UCSD-AML1 (cell line): ENCODE measurements at regions not wholly inside any gene's neighbourhood (a gene's known extent, or its start where the extent isn't known, plus 50 kb on each side); places are given as distances from the start of the nearest gene placed in this dataset.

Experiments
- DNase-seq: peaks from one replicate; lab custom pipeline; 2025; ENCODE audit not compliant: unreplicated experiment; lab: John Stamatoyannopoulos, UW

DNA sequence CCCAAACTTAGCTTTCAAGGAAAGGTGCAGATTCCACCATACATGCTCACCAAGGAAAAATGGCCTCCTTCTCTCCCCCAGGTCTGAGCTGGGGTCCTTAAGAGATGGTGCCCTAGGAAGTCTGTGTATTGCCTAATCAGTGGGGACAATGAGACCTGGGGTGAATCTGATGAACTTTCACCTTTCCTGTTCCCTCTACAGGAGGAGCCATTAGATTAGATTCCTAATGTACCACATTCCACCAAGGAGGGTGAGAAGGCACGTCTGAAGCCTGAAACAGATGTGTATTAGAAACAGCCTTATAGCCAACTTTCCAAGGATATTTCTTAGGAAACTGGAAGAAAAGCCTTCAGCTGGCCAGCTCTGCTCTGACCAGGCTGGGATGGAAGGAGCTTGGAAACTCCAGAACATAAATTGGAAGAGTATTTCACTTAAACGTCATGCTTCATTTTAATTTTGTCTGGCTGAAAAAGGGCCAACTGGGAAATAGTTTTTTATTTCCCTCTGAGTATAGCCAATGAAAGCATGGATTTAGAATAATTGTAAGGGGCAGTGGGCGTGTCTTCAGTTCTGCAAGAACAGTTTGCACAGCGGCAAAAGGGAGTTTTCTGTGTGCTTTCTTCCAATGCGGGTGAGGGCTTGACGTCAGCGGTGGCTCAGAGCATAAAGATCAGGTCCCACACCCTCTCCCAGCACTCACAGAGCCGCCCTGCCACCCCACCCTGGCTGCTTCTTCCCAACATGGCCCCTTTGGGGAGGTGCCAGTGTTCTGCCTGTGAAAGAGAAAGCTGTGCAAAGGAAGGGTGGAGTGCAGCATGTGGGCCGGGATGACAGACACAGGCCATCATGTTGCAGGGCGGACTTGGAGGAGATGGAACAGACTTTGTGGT lies 210.9 kb downstream of the ESM1 start:
- DNase-seq = no peak

DNA sequence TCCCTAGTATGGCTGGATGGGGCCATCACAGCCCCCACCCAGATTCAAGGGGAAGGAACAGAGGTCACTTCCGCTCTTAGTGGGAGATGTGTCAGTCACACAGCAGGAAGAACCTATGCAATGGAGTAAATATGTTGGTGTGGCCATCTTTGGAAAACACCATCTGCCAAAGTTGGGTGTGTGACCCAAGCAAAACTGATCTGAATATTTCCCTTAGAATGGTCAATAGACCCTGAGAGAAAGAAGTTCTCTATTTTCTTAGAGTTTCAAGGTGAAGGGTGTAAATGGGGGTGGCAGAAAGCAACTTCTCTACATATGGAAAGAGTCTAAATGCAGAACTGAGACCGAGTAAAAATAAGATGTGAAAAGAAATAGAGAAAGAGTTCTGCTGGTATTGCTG lies 212.7 kb downstream of the ESM1 start:
- no peak for DNase-seq

DNA sequence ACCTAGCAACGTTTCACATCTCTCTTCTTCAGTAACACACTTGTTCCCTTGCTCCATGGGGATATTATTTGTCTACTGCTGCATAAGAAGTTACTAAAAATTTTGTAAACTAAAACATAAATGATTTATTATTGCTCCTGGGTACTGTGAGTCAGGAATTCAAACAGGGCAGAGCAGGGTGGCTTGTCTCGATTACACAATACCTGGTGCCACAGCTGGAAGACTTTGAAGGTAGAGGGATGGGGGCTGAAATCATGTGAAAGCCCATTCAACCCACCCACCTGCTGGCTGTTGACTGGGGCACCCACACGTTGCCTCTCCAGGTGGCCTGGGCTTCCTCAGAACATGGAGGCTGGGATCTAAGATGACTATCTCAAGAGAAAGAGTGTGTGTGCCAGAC lies 213.2 kb downstream of the ESM1 start:
- DNase-seq = no peak

DNA sequence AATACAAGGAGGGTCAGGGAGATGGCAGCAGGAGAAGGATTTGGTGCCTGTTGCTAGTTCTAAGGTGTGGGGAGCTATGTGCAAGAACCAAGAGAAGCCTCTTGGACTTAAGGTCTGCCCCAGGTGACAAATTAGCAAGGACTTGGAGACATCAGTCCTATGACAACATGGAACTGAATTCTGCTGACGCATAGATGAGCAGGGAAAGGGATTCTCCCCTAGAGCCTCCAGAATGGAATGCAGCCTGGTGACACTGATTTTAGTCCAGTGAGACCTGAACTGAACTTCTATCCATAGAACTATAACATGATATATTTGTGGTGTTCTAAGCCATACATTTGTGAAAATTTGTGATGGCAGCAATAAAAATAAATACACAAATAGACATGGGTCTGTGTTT lies 215.6 kb downstream of the ESM1 start:
- no peak for DNase-seq

DNA sequence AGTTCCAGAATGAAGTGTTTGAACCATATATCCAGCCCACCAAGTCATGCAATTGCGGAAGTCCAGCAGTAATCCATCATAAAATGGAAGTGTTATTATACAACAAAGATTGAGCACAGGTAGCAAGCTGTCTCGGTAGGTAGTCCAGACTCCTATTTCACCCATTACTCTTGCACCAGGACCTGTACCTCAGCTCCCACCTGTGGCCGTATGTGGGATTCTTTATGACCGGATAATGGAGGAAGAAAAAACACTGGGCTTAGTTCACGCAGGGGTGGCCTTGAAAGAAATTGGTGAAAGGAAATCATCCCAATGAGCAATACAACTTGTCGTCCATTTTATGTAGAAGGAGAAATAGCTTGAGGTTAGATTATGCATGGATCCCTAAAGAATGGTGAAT lies 216.3 kb downstream of the ESM1 start:
- no peak for DNase-seq

- DNase-seq = no peak
These were observed 218.6 kb downstream of the ESM1 start for GRCh38 chr5:54766748-54767147.

- no peak for DNase-seq
These were observed 220.0 kb downstream of the ESM1 start for GRCh38 chr5:54765165-54766028.

DNA sequence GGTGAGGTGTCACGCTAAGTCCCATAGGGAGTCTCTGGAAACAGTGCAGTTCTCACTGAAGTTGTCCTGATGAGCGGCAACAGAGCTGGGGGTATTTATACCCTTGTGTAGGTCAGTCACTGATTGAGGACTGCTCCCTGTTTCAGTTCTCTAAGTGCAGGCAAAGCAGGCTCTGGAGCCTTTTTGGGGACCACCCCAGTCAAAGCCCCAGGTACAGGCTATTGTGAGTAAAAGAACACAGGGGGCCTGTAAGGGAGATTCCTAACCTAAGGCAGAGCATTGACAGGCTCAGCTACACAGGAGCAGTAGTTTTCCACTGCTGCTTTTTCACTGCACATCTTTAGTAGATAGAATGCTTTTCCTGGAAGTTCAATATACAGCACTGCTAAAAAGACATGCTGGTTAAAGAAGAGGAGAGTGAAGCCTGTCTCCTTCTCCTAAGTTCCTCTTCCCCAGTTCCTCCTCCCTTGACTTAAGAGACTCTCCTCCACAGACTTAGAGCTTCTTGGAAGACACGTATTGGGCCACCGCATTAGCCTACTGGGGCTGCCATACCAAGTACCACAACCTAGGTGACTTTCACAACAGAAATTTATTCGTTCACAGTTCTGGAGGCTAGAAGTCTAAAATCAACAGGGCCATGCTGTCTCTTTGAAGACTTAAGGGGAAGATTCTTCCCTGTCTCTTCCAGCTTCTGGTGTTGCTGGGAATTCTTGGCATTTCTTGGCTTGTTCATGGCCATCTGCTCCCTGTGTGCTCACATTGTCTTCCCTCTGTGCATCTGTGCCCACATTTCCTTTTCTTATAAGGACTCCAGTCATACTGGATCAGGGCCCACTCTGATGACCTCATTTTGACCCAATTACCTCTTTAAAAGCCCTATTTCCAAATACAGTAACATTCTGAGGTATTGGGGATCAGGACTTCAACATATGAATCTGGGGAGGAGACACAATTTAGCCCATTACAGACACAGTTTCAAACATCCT lies 221.0 kb downstream of the ESM1 start:
- no peak for DNase-seq

DNA sequence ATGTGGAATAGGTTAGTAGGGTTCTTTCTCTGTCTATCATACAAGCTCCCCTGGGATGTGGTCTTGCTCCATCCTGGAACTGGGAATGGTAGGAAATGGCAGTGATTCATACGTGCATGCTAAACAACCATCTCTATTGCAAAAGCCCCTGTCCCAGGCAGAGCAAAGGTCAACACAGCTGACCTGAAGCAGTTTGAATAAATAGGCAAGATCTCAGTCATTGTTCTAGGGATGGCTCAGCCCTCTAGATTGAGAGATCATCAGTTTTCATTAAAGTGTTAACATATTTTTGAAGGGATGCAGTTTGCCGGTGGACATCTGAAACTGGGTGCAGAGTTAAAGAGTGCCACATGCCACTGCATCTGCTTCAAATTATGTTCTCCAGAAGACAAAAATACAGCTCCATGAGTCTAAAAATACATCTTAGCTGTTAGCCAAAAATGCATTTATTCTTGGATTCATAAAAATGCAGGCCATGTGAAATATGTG lies 224.1 kb downstream of the ESM1 start:
- no peak for DNase-seq

DNA sequence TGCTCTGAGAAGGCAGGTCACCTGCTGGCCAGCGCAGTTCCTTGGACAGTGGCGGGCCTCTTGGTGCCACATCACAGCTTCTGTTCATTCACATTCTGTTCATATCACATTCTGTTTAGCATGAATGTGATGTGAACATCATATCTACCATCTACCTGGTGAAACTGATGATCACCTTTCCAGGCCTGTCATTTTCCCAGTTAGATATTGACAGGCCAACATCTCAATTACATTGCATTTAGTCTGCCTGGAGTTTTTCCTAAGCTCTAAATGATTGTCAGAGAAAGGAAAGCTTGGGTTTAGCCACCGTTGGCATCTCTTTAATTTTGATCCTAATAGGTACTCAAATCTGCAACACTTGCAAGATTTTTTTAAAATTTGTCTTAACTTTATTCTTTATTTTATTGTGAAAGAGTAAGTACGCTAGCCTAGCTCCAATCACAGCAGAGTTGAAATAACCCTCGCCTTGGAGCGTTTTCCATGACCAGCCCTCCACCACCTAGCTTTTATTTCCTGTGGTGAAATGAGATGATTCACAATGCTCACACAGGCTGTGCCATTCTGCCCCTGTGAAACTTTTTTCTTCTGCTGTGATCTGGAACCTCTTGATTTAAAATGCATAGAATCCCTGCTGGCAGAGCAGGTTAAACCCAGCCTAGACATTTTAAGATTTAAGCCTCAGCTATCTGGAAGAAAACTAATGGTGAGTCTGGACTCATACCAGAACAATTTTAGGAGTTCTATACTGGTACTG lies 225.0 kb downstream of the ESM1 start:
- no peak for DNase-seq

- no peak for DNase-seq
These were observed 227.4 kb downstream of the ESM1 start for GRCh38 chr5:54758038-54758437.

DNA sequence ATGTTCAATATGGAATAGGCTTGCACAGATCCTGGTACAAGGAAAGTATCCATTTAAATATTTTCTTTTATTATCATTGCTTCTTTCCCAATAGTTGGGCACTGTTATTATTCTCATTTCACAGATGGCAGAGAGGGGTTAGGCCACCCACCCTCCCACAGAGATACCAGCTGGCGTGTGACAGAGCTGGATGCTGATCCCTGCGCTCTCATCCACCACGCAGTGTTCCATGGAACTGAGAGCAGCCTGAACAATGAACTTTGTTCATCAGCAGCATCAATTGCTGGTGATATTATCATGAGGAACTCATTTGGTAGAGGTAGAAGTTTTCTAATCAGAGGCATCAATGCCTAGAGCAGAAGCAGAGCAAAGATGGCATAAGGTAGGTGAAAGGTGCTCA lies 227.9 kb downstream of the ESM1 start:
- DNase-seq = no peak

DNA sequence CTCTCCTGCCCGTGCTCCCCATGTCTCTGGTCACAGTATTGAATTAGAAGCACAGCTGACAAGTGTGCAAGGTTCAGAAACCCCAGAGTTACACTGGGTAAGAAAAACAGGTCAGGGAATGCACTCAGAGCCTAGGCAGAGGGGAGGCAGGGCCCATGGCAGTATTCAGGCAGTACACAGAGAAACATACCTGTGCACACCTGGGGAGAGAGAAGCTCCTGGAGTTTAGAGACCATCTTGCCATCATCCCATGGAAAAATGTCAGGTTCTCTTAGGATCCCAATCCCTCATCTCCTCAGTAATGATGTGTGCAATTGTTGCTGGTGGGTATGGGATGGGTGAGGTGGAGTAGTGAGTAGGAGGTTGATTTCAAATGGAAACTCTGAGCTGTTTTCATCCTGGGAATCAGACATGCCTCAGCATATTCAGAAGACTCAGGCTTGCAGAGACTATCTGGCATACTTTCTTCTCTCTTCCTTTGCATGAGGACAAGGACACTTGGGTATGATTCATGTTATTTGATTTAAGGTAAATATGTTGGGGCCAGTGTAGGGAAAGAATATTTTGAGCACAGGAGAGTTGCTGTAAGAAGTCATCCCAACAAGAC lies 228.5 kb downstream of the ESM1 start:
- no peak for DNase-seq

DNA sequence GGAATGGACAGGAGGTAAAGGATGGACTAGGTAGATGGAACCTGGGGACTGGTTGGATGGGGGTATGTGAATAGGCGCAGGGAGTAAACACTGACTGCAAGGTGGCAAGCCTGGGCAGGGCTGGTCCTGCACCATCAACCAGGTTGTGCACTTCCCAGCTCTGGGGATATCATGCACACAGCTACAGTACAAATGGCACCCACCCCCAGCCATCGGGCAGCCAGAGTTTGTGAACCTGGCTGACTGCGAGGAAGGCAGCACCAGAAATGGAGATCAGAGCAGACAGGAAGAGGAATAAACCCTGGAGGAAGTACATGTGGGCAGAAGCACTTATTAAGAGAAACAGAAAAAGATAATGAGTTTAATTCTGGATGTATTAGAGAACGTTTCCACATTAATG lies 229.1 kb downstream of the ESM1 start:
- no peak for DNase-seq

DNA sequence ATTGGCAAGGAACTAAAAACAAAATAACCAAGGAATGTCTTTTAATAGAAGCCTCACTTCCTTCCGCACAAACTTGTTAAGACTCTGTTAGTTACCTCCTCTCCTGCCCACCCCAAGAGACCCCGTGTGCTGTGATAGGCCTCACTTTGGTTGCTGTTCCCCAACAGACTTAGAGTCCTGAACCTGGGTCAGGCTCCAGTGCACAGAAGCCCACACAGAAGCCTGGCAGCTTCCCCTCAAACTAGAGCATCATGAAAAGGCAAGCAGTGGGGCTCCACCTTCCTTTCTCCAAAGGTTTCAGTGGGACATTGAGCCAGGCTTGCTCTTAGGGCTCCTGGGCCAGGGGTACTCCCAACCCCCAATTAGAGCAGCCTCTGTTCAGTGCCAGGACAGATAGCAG lies 230.5 kb downstream of the ESM1 start:
- DNase-seq = no peak

- DNase-seq = no peak
These were observed 231.0 kb downstream of the ESM1 start for GRCh38 chr5:54754420-54754819.

DNA sequence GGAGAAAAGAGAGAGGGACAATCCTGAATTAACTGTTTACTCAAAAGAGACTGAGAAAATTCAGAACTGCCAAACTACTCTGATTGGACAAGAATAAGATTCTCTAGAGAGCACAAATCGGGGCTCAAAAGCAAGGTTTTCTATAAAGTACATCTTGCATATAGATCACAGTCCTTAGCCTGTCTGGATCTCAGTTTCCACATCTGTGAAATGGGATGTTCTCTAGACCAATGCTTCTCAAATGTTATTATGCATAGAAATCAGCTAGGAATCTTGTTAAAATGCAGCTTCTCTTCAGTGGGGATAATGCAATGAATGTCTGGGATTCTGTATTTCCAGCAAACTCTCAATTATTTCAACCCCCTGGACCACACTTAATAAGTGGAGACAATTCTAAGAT lies 231.6 kb downstream of the ESM1 start:
- no peak for DNase-seq

DNA sequence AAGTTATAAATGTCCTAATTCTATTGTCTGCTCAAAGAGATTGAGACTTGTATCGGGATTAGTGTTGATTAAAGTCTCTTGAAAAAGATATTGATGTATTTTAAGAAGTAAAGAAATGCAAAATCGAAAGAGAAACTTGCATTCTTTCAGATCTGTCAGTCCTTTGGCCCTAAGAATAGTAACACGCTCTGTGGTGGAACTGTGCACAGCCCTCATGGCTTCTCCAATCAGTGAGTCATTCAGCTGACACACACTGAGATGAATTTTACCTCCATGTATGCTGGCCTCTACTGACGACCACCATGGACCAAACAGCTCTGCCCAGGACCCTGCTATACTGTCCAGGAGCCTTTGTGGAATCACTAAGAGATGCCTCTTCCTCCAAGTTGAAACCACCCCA lies 232.4 kb downstream of the ESM1 start:
- DNase-seq = peak; percentile 15

DNA sequence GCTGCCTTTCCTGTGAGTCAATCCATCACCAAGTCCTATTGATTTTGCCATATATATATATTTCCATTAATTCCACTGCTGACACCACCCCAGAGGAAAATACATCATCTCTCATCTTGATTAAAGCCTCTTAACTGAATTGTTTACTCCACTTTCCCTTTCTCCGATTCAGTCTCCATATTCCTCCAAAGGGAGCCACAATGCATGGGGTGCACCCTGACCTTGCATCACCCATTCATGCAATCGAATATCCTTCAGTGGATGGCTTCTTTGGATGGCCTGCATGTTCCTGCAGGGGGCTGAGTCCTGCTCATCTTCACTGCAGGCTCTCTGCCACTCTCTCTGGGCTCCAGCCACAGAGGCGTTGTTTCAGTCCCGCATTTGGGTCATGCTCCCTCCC lies 231.0 kb downstream of the SNX18 start:
- DNase-seq = no peak
